HEK293 (cell line): ENCODE measurements at regions not wholly inside any gene's neighbourhood (a gene's known extent, or its start where the extent isn't known, plus 50 kb on each side); places are given as distances from the start of the nearest gene placed in this dataset.

Experiments
- CTCF ChIA-PET: fragments of 350-600 bp; formaldehyde crosslinking; extraction: SDS; loops from one replicate; lab custom pipeline; 2021; ENCODE audit warnings: antibody characterized with exemption; lab: Yijun Ruan, JAX
- POLR2A ChIA-PET: fragments of 300-600 bp; formaldehyde crosslinking; extraction: SDS; loops from one replicate; lab custom pipeline; 2020; ENCODE audit warnings: antibody characterized with exemption, inconsistent platforms; lab: Yijun Ruan, JAX
- H3K27ac ChIP-seq: fragments of 200-500 bp; sonication (Bioruptor generic); 2 replicates; pipeline ENCODE4 v1.5.1; 2014; ENCODE audit warnings: low read depth, low read length, control low read depth, inconsistent platforms; ENCODE audit errors: extremely low read depth
- H3K36me3 ChIP-seq, 2 experiments: fragments of 200-500 bp in 1 of 2; sonication (Bioruptor generic) in 1 of 2; 1 replicate in 1 of 2; 2 replicates in 1 of 2; pipeline ENCODE4 v1.5.1; 2014 to 2017; ENCODE audit warnings: inconsistent platforms in 2 of 2, low read length in 2 of 2; ENCODE audit not compliant: control insufficient read depth in 2 of 2, insufficient read depth in 1 of 2
- H3K4me1 ChIP-seq: fragments of 200-500 bp; sonication (Bioruptor generic); 2 replicates; pipeline ENCODE4 v1.5.1; 2014; ENCODE audit warnings: mild to moderate bottlenecking, low read length, inconsistent platforms; ENCODE audit not compliant: control insufficient read depth, insufficient read depth
- H3K4me3 ChIP-seq: 2 replicates; pipeline ENCODE4 v1.5.1; 2011; ENCODE audit warnings: low read depth, mild to moderate bottlenecking, control low read depth, low read length, moderate library complexity
- H3K9me3 ChIP-seq: fragments of 200-500 bp; sonication (Bioruptor generic); 2 replicates; pipeline ENCODE4 v1.5.1; 2014; ENCODE audit warnings: low read depth, low read length, inconsistent platforms; ENCODE audit not compliant: control insufficient read depth, insufficient read depth
- EGR2 ChIP-seq: fragments of 450-650 bp; formaldehyde crosslinking; IDR thresholded peaks from 2 replicates; pipeline ENCODE4 v1.5.1; 2016; ENCODE audit warnings: low read depth, missing biosample characterization, missing genetic modification characterization
- GLI4 ChIP-seq: fragments of 450-650 bp; formaldehyde crosslinking; IDR thresholded peaks from 2 replicates; pipeline ENCODE4 v1.5.1; 2016; ENCODE audit warnings: missing biosample characterization, missing genetic modification characterization
- IKZF3 ChIP-seq: fragments of 450-650 bp; IDR thresholded peaks from 2 replicates; pipeline ENCODE4 v1.5.0; 2018; ENCODE audit warnings: missing biosample characterization, mild to moderate bottlenecking, missing genetic modification characterization, moderate library complexity
- KLF17 ChIP-seq: fragments of 450-650 bp; formaldehyde crosslinking; IDR thresholded peaks from 2 replicates; pipeline ENCODE4 v1.5.1; 2016; ENCODE audit warnings: missing biosample characterization, missing genetic modification characterization
- PRDM4 ChIP-seq: fragments of 450-650 bp; formaldehyde crosslinking; IDR thresholded peaks from 2 replicates; pipeline ENCODE4 v1.5.1; 2017; ENCODE audit warnings: missing biosample characterization, missing genetic modification characterization
- SALL2 ChIP-seq: fragments of 450-650 bp; formaldehyde crosslinking; IDR thresholded peaks from 2 replicates; pipeline ENCODE4 v1.5.0; 2017; ENCODE audit warnings: missing biosample characterization, mild to moderate bottlenecking, missing genetic modification characterization, borderline replicate concordance
- SCRT2 ChIP-seq: fragments of 450-650 bp; formaldehyde crosslinking; IDR thresholded peaks from 2 replicates; pipeline ENCODE4 v1.5.1; 2016; ENCODE audit warnings: missing biosample characterization, missing genetic modification characterization
- ZBTB11 ChIP-seq: fragments of 450-650 bp; formaldehyde crosslinking; conservative IDR thresholded peaks from 2 replicates; pipeline ENCODE4 v1.5.1; 2016; ENCODE audit warnings: low read depth, missing biosample characterization, missing genetic modification characterization
- ZBTB26 ChIP-seq: fragments of 450-650 bp; formaldehyde crosslinking; optimal IDR thresholded peaks from 2 replicates; pipeline ENCODE3; 2016; ENCODE audit warnings: missing biosample characterization, mild to moderate bottlenecking, missing genetic modification characterization
- ZFP37 ChIP-seq: fragments of 450-650 bp; formaldehyde crosslinking; IDR thresholded peaks from 2 replicates; pipeline ENCODE4 v1.5.1; 2016; ENCODE audit warnings: missing biosample characterization, missing genetic modification characterization
- ZNF146 ChIP-seq: fragments of 450-650 bp; formaldehyde crosslinking; IDR thresholded peaks from 2 replicates; pipeline ENCODE4 v1.5.1; 2016; ENCODE audit warnings: missing biosample characterization, missing genetic modification characterization
- ZNF354C ChIP-seq: fragments of 450-650 bp; formaldehyde crosslinking; IDR thresholded peaks from 2 replicates; pipeline ENCODE4 v1.5.1; 2016; ENCODE audit warnings: missing biosample characterization, missing genetic modification characterization, low read depth, borderline replicate concordance
- ZNF404 ChIP-seq: fragments of 450-650 bp; formaldehyde crosslinking; IDR thresholded peaks from 2 replicates; pipeline ENCODE4 v1.5.1; 2017; ENCODE audit warnings: missing biosample characterization, missing genetic modification characterization
- ZNF521 ChIP-seq: fragments of 450-650 bp; formaldehyde crosslinking; IDR thresholded peaks from 2 replicates; pipeline ENCODE4 v1.5.1; 2017; ENCODE audit warnings: missing biosample characterization, mild to moderate bottlenecking, missing genetic modification characterization
- ZNF600 ChIP-seq: fragments of 450-650 bp; formaldehyde crosslinking; IDR thresholded peaks from 2 replicates; pipeline ENCODE4 v1.5.1; 2016; ENCODE audit warnings: missing biosample characterization, missing genetic modification characterization
- ZNF707 ChIP-seq: fragments of 450-650 bp; formaldehyde crosslinking; IDR thresholded peaks from 2 replicates; pipeline ENCODE4 v1.5.1; 2016; ENCODE audit warnings: missing biosample characterization, missing genetic modification characterization
- ZNF747 ChIP-seq: fragments of 450-650 bp; formaldehyde crosslinking; IDR thresholded peaks from 2 replicates; pipeline ENCODE4 v1.5.1; 2016; ENCODE audit warnings: missing biosample characterization, missing genetic modification characterization
- ZNF777 ChIP-seq: fragments of 450-650 bp; formaldehyde crosslinking; IDR thresholded peaks from 2 replicates; pipeline ENCODE4 v1.5.1; 2017; ENCODE audit warnings: missing biosample characterization, missing genetic modification characterization, borderline replicate concordance
- ZSCAN4 ChIP-seq: fragments of 450-650 bp; formaldehyde crosslinking; IDR thresholded peaks from 2 replicates; pipeline ENCODE4 v1.5.1; 2017; ENCODE audit warnings: missing biosample characterization, missing genetic modification characterization

GRCh38 chr14:71549421-71550050 lies 382.7 kb upstream of the RGS6 start (continued):
- no peak for TF ChIP-seq ZBTB11 (tag by site-specific recombination)

GRCh38 chr14:71550367-71550766 lies 381.9 kb upstream of the RGS6 start:
- Histone ChIP-seq H3K27ac (no peak overlapping the region), H3K9me3 (no peaks in the 10 kb centered on the region), H3K4me1 (no peaks in the 10 kb centered on the region), H3K4me3 (no peak overlapping the region), H3K36me3 (no peaks in the 10 kb centered on the region; a peak in 1 of 3 replicates)
- ChIA-PET CTCF (interaction anchor here (1.0 kb wide), 1 partner anchor 67 kb away, joined by 3 read pairs; no protein-coding TSS in a partner anchor), POLR2A (no interaction called here)
- TF ChIP-seq KLF17 (no peak), EGR2 (tag by site-specific recombination) (no peak), ZNF404 (tag by site-specific recombination) (no peak), ZNF747 (tag by site-specific recombination) (no peak), PRDM4 (tag by site-specific recombination) (no peak), ZBTB26 (tag by site-specific recombination) (no peak), SALL2 (no peak), GLI4 (tag by site-specific recombination) (no peak), ZNF707 (no peak)

- no peaks in the 10 kb centered on the region for H3K9me3 ChIP-seq
- TF ChIP-seq ZNF521 = no peak
- TF ChIP-seq ZNF354C (tag by site-specific recombination) = no peak
- TF ChIP-seq ZNF777 (tag by site-specific recombination) = no peak
- TF ChIP-seq ZFP37 (tag by site-specific recombination) = no peak
- no peak for TF ChIP-seq IKZF3 (tag by site-specific recombination)
- TF ChIP-seq SCRT2 (tag by site-specific recombination) = no peak
- TF ChIP-seq ZSCAN4 (tag by site-specific recombination) = no peak
- TF ChIP-seq ZNF600 (tag by site-specific recombination) = 0 out of 2 replicates have a peak, but pooled peaks have one; percentile 22
- TF ChIP-seq ZNF146 (tag by site-specific recombination) = no peak
- CTCF ChIA-PET = interaction anchor here (0.8 kb wide), 1 partner anchor 39 kb away, joined by 3 read pairs; no protein-coding TSS in a partner anchor
- H3K36me3 ChIP-seq = no peaks in the 10 kb centered on the region; a peak in 1 of 3 replicates
- H3K4me3 ChIP-seq = no peak overlapping the region
- peaks cover 5% of the 10 kb centered on the region; the same call in 1 of the 2 replicates for H3K4me1 ChIP-seq
- POLR2A ChIA-PET = interaction anchor here (0.7 kb wide), 1 partner anchor 64 kb away, joined by 3 read pairs; no protein-coding TSS in a partner anchor
- no peak overlapping the region for H3K27ac ChIP-seq
Observed at GRCh38 chr14:71551291-71551950, 380.8 kb upstream of the RGS6 start.
